Stimulated activated CD8-positive, alpha-beta memory T cell treated with anti-CD3 and anti-CD28 coated beads, Interleukin-12 subunit alpha, Interleukin-12 subunit beta, amount 100 ng/mL, for 24 hours (primary cell): ENCODE measurements at regions not wholly inside any gene's neighbourhood (a gene's known extent, or its start where the extent isn't known, plus 50 kb on each side); places are given as distances from the start of the nearest gene placed in this dataset.

Experiments used
- DNase-seq: peaks from one replicate; pipeline ENCODE4 v3.0.0-alpha.2; 2020; ENCODE audit errors: extremely low read depth

- no peak for DNase-seq
Observed at GRCh38 chr16:80489173-80489572, 51.6 kb upstream of the DYNLRB2 start.

- DNase-seq: no peak
Observed at GRCh38 chr16:80488167-80488566, 52.6 kb upstream of the DYNLRB2 start.

GRCh38 chr16:80480664-80481063 is 60.1 kb upstream of the DYNLRB2 start:
- no peak for DNase-seq

GRCh38 chr16:80477838-80478237 is 63.0 kb upstream of the DYNLRB2 start:
- no peak for DNase-seq

- DNase-seq: no peak
Observed at GRCh38 chr16:80468029-80468428, 72.8 kb upstream of the DYNLRB2 start.

- DNase-seq: peak; percentile 11
Observed at GRCh38 chr16:80466024-80466987, 74.5 kb upstream of the DYNLRB2 start.

- no peak for DNase-seq
Observed at GRCh38 chr16:80463751-80464495, 76.9 kb upstream of the DYNLRB2 start.

GRCh38 chr16:80463326-80463725 is 77.5 kb upstream of the DYNLRB2 start:
- DNase-seq: no peak

GRCh38 chr16:80462917-80463316 is 77.9 kb upstream of the DYNLRB2 start:
- no peak for DNase-seq

GRCh38 chr16:80460988-80461387 is 79.8 kb upstream of the DYNLRB2 start:
- no peak for DNase-seq

GRCh38 chr16:80459966-80460365 is 80.8 kb upstream of the DYNLRB2 start:
- DNase-seq: no peak

- no peak for DNase-seq
Observed at GRCh38 chr16:80459331-80459777, 81.4 kb upstream of the DYNLRB2 start.

- DNase-seq: no peak
Observed at GRCh38 chr16:80457871-80458270, 82.9 kb upstream of the DYNLRB2 start.

GRCh38 chr16:80454802-80455201 is 86.0 kb upstream of the DYNLRB2 start:
- DNase-seq: no peak

- no peak for DNase-seq
Observed at GRCh38 chr16:80449392-80449791, 91.4 kb upstream of the DYNLRB2 start.

GRCh38 chr16:80447241-80447640 is 93.6 kb upstream of the DYNLRB2 start:
- DNase-seq: no peak

- no peak for DNase-seq
Observed at GRCh38 chr16:80442779-80443178, 98.0 kb upstream of the DYNLRB2 start.

GRCh38 chr16:80441935-80442334 is 98.9 kb upstream of the DYNLRB2 start:
- DNase-seq: no peak

- DNase-seq: no peak
Observed at GRCh38 chr16:80440667-80441066, 100.1 kb upstream of the DYNLRB2 start.

- DNase-seq: no peak
Observed at GRCh38 chr16:80437707-80438106, 103.1 kb upstream of the DYNLRB2 start.

GRCh38 chr16:80436510-80436909 is 104.3 kb upstream of the DYNLRB2 start:
- no peak for DNase-seq

- no peak for DNase-seq
Observed at GRCh38 chr16:80433623-80434022, 107.2 kb upstream of the DYNLRB2 start.

GRCh38 chr16:80427795-80428194 is 113.0 kb upstream of the DYNLRB2 start:
- no peak for DNase-seq
